Activated naive CD4-positive, alpha-beta T cell treated with anti-CD3 and anti-CD28 coated beads, Interleukin-2, amount 10 ng/mL, durations not matched to agents 7 days and 5 days (primary cell): ENCODE measurements at regions not wholly inside any gene's neighbourhood (a gene's known extent, or its start where the extent isn't known, plus 50 kb on each side); places are given as distances from the start of the nearest gene placed in this dataset.

Source experiments
- CTCF ChIA-PET: fragments of 350-600 bp; sonication (Branson Sonifier 250); formaldehyde crosslinking; loops from one replicate; lab custom pipeline; 2021; ENCODE audit warnings: antibody characterized with exemption; lab: Charles Lee
- DNase-seq: peaks from one replicate; pipeline ENCODE4 v3.0.0-alpha.2; 2020
- H3K27ac Mint-ChIP-seq: one replicate; pipeline ENCODE4 v1.8.0; 2021; ENCODE audit warnings: mild to moderate bottlenecking, moderate library complexity, mixed read lengths
- H3K27me3 Mint-ChIP-seq: one replicate; pipeline ENCODE4 v1.8.0; 2021; ENCODE audit warnings: mild to moderate bottlenecking, mixed read lengths
- H3K36me3 Mint-ChIP-seq: one replicate; pipeline ENCODE4 v1.8.0; 2021; ENCODE audit warnings: mixed read lengths
- H3K4me1 Mint-ChIP-seq: one replicate; pipeline ENCODE4 v1.8.0; 2021; ENCODE audit warnings: mixed read lengths
- H3K4me3 Mint-ChIP-seq: one replicate; pipeline ENCODE4 v1.8.0; 2021; ENCODE audit warnings: mild to moderate bottlenecking, moderate library complexity, mixed read lengths
- H3K9me3 Mint-ChIP-seq: one replicate; pipeline ENCODE4 v1.8.0; 2021; ENCODE audit warnings: mixed read lengths

DNA sequence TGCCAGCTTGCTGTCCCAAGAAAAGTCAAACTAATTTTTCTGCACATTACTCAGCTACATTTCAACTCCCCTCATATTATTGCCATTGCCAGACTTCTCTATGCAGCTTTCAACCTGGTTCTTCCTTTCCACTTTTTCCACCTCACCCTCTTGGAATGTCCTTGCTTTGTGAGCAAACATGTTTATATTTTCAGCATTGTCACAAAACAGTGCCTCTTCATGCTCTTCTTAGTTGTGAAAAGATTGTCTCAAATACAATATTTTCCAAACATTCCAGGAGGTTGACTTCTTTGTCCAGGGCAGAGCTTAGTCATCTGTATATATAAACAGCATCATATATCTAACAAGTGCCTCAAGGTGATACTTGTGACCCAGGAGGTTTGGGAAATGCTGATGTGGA lies 803.3 kb upstream of the CELF4 start:
- no peak for DNase-seq
- peaks cover 10% of the 10 kb centered on the region for H3K4me1 Mint-ChIP-seq
- no peak overlapping the region for H3K4me3 Mint-ChIP-seq
- CTCF ChIA-PET: no interaction called here
- no peaks in the 10 kb centered on the region for H3K27me3 Mint-ChIP-seq
- H3K36me3 Mint-ChIP-seq: no peaks in the 10 kb centered on the region
- no peak overlapping the region for H3K27ac Mint-ChIP-seq
- no peaks in the 10 kb centered on the region for H3K9me3 Mint-ChIP-seq

DNA sequence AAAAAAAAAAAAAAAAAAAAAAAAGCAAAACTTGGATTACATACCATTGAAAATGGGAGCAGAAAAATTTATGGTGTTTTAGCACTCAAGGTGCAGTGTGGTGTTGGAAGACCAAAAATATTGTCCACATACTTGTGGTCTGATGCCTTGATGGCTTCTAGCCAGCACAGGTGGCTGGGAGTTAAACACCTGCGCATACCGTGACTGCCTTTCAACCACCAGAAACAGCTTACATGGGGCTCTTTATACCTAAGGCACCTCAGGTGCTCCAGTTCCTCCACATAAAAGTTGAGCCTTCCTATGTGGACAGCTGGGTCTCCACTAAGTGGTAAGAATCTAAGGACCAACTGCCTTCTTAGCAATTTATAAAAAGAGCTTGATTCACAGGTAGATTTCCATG lies 802.6 kb upstream of the CELF4 start:
- CTCF ChIA-PET: no interaction called here
- Mint-ChIP-seq H3K36me3 (no peaks in the 10 kb centered on the region), H3K4me3 (no peak overlapping the region), H3K27ac (no peak overlapping the region), H3K9me3 (no peaks in the 10 kb centered on the region), H3K27me3 (no peaks in the 10 kb centered on the region), H3K4me1 (peaks cover 10% of the 10 kb centered on the region)
- DNase-seq: no peak

DNA sequence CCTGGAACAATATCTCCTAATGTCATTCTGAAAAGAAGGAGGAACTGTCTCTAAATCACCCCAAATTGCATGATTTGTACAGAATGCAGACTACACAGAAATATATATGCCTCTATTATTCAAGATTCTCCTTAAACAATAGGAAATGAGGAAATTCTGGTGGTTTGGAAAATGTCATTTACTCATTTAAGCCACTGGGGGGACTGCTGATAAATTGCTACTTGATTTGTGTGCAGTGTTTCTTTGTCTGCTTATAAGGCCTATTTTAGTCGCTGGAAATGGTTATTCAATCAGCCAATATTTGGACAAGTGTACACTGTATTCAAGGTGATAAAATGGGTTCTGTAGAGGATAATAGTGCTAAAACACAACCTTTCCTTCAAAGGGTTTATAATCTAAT lies 801.9 kb upstream of the CELF4 start:
- Mint-ChIP-seq H3K27me3 (no peaks in the 10 kb centered on the region), H3K9me3 (no peaks in the 10 kb centered on the region), H3K4me1 (peaks cover 10% of the 10 kb centered on the region), H3K36me3 (no peaks in the 10 kb centered on the region), H3K27ac (no peak overlapping the region), H3K4me3 (no peak overlapping the region)
- no peak for DNase-seq
- CTCF ChIA-PET: no interaction called here

DNA sequence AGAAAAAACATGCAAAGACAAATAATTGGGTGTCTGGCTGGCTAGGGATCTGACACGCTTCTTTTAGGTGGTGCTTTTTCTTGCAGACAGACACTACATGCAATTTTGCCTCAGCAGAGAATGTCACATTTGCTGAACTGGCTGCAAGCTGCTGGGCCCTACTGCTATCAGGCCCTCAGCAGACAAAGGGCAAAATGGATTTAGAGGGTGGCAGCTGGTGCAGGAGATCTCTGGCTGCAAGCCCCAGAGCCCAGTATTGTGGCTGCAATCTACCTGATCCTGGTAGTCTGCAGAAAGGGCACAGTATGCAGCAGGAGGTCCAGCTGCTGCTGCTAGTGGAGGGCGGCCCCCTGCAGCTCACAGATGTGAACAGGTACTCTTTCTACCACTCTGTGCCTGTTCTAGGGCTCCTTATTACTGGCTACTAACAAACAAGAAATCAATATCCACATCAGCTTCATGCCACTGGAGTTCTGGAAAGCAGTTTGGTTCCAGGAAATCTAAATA lies 796.7 kb upstream of the CELF4 start:
- no peak overlapping the region for H3K4me3 Mint-ChIP-seq
- no peaks in the 10 kb centered on the region for H3K27me3 Mint-ChIP-seq
- no peaks in the 10 kb centered on the region for H3K36me3 Mint-ChIP-seq
- no peak for DNase-seq
- CTCF ChIA-PET: no interaction called here
- H3K9me3 Mint-ChIP-seq: no peaks in the 10 kb centered on the region
- no peak overlapping the region for H3K27ac Mint-ChIP-seq
- H3K4me1 Mint-ChIP-seq: no peaks in the 10 kb centered on the region

DNA sequence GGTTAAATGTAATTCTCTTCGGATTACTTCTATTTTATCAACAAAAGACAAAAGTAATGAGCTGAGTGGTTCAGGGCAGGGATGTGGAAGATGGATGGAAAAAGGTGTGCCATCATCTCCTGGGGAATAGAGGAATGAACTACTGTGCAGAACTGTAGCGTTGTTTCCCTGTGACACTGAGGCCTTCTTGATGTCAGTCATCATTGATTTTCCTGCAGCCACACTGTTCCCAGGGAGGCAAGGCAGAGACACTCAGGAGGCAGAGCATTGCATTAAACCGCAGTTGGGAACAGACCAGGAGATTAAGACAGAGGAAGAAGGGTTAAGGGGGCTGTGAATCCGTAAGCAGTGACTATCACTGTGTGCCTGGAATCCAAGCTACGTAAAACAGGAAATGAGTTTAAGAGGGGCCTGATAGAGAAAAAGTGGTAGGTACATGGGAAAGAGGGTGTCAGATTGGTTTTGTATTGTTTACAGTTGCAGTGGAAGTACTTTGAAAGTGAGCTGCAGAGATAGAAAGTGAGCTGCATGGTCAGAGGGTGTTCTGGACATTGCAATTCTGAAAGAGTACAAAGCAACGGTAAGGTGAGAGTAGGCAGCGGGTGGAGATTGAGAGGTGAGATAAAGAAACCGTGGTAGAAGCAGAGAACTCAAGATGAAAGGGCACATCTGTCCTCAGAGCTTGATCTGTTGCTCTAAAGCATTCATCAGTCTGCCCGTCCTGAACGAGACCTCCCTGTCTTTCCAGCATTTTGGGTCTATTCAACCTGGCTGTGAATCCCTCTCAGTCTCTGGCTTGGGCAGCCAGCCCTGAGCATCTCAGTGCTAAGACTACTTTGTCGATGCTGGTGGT lies 793.4 kb upstream of the CELF4 start:
- CTCF ChIA-PET: no interaction called here
- Mint-ChIP-seq H3K4me1 (no peaks in the 10 kb centered on the region), H3K27me3 (no peaks in the 10 kb centered on the region), H3K4me3 (no peak overlapping the region), H3K27ac (no peak overlapping the region), H3K36me3 (no peaks in the 10 kb centered on the region), H3K9me3 (no peaks in the 10 kb centered on the region)
- DNase-seq: no peak

DNA sequence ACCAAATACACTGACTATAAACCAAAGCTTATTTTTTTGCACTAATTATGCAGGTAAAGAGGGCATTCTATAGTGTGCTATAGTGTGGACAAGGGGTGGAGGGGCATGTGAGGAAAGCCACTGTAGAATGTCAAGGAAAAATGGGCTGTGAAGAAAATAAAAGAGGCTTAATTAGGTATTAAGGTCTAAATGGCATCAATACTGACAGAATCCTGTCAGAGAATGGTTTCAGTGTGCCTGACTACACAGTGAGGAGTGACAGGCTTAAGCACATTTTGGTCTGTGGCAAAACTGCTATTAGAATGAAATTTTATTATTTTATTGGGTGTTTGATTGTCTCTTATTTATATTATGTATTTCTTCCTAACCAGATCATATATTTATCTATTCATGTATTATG lies 787.6 kb upstream of the CELF4 start:
- DNase-seq: no peak
- Mint-ChIP-seq H3K36me3 (no peaks in the 10 kb centered on the region), H3K4me1 (no peaks in the 10 kb centered on the region), H3K27ac (no peak overlapping the region), H3K27me3 (no peaks in the 10 kb centered on the region), H3K4me3 (no peak overlapping the region), H3K9me3 (peaks cover 3% of the 10 kb centered on the region)
- CTCF ChIA-PET: no interaction called here

DNA sequence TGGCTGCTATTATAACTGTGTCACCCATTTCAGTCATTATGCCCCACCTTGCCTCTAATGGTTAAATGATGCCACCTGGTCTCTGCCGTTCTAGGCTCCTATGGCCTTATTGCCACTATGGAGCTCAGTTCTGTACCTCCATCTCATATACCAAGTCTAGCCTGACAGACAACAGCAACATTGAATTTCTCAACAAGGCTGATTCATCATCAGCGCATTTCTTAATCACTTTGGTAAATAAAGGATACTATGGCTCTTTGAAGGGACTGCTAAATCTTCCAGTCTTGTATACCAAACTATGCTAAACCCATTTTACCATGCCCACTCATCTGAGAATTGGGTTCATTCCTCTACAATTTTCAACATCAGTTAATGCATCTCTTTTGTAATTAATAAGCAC lies 784.5 kb upstream of the CELF4 start:
- Mint-ChIP-seq H3K27me3 (no peaks in the 10 kb centered on the region), H3K4me3 (no peak overlapping the region), H3K9me3 (peaks cover 3% of the 10 kb centered on the region), H3K27ac (no peak overlapping the region), H3K4me1 (no peaks in the 10 kb centered on the region), H3K36me3 (no peaks in the 10 kb centered on the region)
- DNase-seq: no peak
- CTCF ChIA-PET: no interaction called here

DNA sequence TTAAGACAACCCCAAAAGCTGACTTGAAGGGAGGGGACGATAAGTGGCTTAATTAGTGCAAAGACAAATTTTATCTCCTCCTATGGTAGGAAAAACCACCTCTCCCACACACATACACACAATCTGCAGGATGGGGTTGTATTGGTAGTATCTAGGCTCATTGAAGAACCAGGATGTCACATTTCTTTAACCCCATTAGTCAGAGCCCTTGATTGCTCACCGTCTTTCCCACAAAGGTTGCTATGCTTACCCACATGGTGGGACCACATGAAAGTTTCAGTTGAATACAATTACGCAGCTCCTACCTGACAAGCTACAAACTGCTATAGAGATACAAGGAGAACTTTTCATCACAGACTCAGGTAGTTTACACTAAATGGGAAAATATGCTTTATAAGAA lies 765.0 kb upstream of the CELF4 start:
- Mint-ChIP-seq H3K27ac (no peak overlapping the region), H3K9me3 (no peaks in the 10 kb centered on the region), H3K4me3 (no peak overlapping the region), H3K4me1 (no peaks in the 10 kb centered on the region), H3K36me3 (no peaks in the 10 kb centered on the region), H3K27me3 (no peaks in the 10 kb centered on the region)
- CTCF ChIA-PET: no interaction called here
- DNase-seq: no peak

DNA sequence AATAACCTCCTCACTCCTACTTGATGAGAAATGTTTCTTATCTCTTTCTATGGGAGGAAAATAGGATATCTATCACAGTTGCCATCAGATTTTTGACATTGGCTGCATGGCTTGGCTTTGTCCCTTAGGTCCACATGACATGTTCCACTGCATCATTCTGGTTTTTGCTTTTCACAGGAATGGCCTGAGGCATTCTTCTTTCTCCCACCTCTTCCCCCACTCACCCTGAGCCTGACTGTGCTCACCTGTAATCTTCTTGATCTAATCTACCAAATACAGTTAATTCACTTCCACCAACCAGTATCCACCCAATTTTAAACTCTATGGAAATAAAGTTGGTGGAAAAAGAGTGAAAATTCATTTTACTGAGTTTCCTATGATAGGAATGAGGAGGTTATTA lies 763.5 kb upstream of the CELF4 start:
- Mint-ChIP-seq H3K36me3 (no peaks in the 10 kb centered on the region), H3K27me3 (no peaks in the 10 kb centered on the region), H3K27ac (no peak overlapping the region), H3K9me3 (no peaks in the 10 kb centered on the region), H3K4me3 (no peak overlapping the region), H3K4me1 (no peaks in the 10 kb centered on the region)
- no peak for DNase-seq
- CTCF ChIA-PET: no interaction called here

DNA sequence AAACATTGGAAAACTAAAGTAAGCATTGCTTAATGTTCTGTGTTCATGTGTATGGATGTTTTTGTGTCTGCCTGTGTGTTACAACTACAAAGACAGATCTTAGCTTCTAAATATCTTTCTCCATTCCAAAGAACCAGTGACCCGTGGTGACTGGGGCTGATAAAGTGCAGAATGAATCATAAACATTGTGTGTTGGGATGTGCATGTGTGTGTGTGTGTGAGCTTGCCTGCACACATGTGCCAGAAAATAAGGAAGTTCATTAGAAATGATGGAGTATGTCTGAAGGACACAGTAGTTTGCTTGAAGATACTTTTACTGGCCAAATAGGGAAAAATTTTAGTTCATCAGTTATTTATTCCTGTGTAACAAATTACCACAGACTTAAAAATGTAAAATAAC lies 756.6 kb upstream of the CELF4 start:
- H3K27ac Mint-ChIP-seq: no peak overlapping the region
- H3K9me3 Mint-ChIP-seq: no peaks in the 10 kb centered on the region
- CTCF ChIA-PET: no interaction called here
- no peak for DNase-seq
- H3K4me1 Mint-ChIP-seq: no peaks in the 10 kb centered on the region
- no peak overlapping the region for H3K4me3 Mint-ChIP-seq
- H3K27me3 Mint-ChIP-seq: no peaks in the 10 kb centered on the region
- no peaks in the 10 kb centered on the region for H3K36me3 Mint-ChIP-seq

DNA sequence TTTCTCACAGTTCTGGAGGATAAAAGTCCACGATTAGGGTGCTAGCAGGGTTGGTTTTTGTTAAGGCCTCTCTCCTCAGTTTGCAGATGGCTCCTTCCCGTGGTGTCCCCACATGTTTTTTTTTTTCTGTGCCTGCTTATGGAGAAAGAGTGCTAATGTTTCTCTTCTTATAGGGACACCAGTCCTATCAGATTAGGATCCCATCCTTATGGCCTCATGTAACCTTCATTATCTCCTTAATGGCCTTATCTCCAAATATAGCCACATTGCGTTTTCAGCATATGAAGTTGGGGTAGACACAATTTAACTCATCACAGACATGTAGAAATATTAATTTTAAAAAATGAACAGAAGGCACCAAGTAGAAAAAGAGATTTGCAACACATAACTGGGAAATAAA lies 755.7 kb upstream of the CELF4 start:
- Mint-ChIP-seq H3K36me3 (no peaks in the 10 kb centered on the region), H3K4me1 (no peaks in the 10 kb centered on the region), H3K9me3 (no peaks in the 10 kb centered on the region), H3K27ac (no peak overlapping the region), H3K4me3 (no peak overlapping the region), H3K27me3 (no peaks in the 10 kb centered on the region)
- CTCF ChIA-PET: no interaction called here
- no peak for DNase-seq

DNA sequence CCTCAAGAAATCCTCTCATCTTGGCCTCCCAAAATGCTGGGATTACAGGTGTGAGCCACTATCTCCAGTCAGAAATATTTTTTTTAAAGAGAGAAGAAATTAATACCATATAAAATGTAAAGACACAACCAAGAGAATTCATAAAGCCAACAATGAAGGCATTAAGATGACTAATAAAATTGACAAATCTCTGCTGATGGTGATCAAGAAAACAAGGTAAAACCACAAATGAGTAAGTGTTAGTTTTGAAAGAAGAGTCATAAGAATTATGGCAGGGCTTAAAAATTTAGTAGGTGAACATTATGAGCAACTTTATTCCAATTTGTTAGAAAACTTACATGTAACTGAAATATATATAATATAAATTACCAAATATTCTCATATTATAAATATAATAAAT lies 752.8 kb upstream of the CELF4 start:
- Mint-ChIP-seq H3K27ac (no peak overlapping the region), H3K4me1 (no peaks in the 10 kb centered on the region), H3K4me3 (no peak overlapping the region), H3K36me3 (no peaks in the 10 kb centered on the region), H3K27me3 (no peaks in the 10 kb centered on the region), H3K9me3 (peaks cover 2% of the 10 kb centered on the region)
- CTCF ChIA-PET: no interaction called here
- no peak for DNase-seq

DNA sequence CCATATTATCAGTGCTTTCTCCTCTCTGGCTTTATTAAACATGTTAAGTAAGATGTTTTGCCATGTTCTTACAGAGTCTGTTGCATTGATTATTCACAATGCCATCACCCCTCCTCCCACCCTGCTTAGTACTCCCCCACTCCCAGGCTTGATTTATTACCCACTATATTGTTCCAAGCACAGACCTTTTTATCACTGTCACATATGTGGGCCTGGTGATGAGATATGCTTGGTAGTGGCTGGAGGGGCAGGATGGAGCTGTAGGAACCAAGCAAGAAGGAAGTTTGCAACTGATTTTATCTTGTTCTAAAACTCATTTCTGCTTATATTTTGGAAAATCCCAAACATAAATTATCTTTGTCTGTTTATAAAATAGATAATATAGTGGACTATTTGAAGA lies 748.2 kb upstream of the CELF4 start:
- peaks cover 2% of the 10 kb centered on the region for H3K9me3 Mint-ChIP-seq
- CTCF ChIA-PET: no interaction called here
- H3K27ac Mint-ChIP-seq: no peak overlapping the region
- no peaks in the 10 kb centered on the region for H3K36me3 Mint-ChIP-seq
- H3K4me3 Mint-ChIP-seq: no peak overlapping the region
- no peaks in the 10 kb centered on the region for H3K27me3 Mint-ChIP-seq
- no peaks in the 10 kb centered on the region for H3K4me1 Mint-ChIP-seq
- no peak for DNase-seq

DNA sequence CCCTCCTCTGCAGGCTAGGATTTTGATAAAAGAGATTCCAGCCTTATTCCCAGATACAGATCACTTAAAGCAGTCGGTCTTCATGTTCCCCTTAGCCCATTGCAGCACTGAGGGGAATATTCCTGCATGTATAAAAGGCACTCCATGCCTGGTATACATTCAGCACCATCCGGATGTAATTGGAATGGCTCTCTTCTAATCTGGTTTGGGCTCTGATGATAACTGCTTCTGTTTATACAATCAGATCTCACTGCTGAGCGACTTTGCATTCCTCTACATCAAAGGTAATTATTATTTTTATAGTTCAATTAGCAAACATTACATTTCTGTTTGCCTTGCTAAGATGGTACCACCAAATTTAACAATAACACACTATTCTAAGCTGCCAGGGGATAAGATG lies 746.9 kb upstream of the CELF4 start:
- H3K4me1 Mint-ChIP-seq: no peaks in the 10 kb centered on the region
- H3K36me3 Mint-ChIP-seq: no peaks in the 10 kb centered on the region
- no peaks in the 10 kb centered on the region for H3K27me3 Mint-ChIP-seq
- peaks cover 2% of the 10 kb centered on the region for H3K9me3 Mint-ChIP-seq
- H3K4me3 Mint-ChIP-seq: no peak overlapping the region
- no peak overlapping the region for H3K27ac Mint-ChIP-seq
- no peak for DNase-seq
- CTCF ChIA-PET: no interaction called here

DNA sequence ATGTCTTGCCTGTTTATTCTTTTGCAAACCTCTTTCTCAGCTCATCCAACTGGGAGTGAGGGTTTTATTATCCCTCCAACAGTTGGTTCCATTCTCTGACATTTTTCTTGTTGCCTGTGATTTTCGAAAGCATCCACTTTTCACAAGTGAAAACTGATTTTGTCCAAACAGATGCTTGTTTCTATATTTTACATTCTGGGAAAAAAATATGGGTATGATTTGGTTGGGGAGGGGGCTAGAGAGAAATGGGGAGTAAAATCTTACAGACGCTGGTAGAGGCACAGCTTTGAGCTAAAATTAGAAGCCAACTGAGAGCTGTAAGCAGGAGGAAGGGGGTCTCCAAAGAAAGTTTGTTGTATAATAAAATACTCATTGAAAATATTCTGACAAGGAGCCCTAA lies 745.3 kb upstream of the CELF4 start:
- Mint-ChIP-seq H3K27me3 (no peaks in the 10 kb centered on the region), H3K4me3 (no peak overlapping the region), H3K27ac (no peak overlapping the region), H3K4me1 (no peaks in the 10 kb centered on the region), H3K9me3 (peaks cover 2% of the 10 kb centered on the region), H3K36me3 (no peaks in the 10 kb centered on the region)
- CTCF ChIA-PET: no interaction called here
- no peak for DNase-seq
